ENCODE measurements at regions not wholly inside any gene's neighbourhood (a gene's known extent, or its start where the extent isn't known, plus 50 kb on each side); places are given as distances from the start of the nearest gene placed in this dataset.

DNA sequence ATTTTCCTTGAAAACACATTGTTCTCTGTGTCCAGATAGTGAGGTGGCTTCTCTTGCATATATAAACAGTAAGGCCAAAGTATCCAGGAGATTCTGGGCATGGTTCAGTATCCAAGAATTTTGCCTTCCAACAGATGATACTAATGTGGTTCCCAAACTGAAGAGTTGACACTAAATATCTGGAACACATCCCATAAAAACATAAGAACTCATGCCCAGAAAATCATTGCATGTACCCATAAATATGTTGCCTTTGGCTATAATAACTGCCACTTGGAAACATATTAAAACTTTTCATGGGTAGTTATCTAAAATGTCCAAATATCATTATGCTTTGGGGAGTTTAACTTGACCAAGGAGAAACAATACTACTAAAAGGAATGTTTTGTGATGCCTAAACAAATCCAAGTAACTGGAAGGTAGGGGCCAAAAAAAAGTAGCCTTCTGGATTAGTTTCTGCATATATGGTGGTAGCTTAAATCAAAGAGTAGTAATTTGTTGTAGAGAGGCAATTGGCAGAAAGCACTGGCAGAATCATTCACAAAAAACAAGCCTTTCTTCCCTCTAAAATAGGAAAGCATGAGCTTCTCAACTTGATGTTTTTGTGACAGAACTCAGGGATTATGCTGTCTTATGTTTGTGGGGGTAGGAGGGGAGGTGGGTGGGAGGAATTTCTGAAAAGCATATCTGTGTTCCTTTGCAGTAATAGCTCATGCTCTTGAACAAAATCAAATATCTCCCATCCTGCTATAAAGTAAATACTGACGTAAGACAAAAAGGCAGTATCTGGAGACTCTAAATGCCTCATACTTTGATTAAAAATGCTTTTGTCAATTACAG is 753.9 kb downstream of the TUSC7 start:
- Histone ChIP-seq H3K4me1 (no peaks in the 10 kb centered on the region), H3K4me3 (no peak overlapping the region), H3K27me3 (ENCODE audit: low read depth) (no peaks in the 10 kb centered on the region), H3K9me3 (no peaks in the 10 kb centered on the region), H3K36me3 (no peaks in the 10 kb centered on the region), H3K27ac (no peak overlapping the region)
- TF ChIP-seq, protein P1, sequence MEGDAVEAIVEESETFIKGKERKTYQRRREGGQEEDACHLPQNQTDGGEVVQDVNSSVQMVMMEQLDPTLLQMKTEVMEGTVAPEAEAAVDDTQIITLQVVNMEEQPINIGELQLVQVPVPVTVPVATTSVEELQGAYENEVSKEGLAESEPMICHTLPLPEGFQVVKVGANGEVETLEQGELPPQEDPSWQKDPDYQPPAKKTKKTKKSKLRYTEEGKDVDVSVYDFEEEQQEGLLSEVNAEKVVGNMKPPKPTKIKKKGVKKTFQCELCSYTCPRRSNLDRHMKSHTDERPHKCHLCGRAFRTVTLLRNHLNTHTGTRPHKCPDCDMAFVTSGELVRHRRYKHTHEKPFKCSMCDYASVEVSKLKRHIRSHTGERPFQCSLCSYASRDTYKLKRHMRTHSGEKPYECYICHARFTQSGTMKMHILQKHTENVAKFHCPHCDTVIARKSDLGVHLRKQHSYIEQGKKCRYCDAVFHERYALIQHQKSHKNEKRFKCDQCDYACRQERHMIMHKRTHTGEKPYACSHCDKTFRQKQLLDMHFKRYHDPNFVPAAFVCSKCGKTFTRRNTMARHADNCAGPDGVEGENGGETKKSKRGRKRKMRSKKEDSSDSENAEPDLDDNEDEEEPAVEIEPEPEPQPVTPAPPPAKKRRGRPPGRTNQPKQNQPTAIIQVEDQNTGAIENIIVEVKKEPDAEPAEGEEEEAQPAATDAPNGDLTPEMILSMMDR (IDR thresholded peaks at IDR 0.05), result no peak
- no peak for DNase-seq
- no peak for ATAC-seq
- intact Hi-C loops (cut with DNase I), result no loop called here

DNA sequence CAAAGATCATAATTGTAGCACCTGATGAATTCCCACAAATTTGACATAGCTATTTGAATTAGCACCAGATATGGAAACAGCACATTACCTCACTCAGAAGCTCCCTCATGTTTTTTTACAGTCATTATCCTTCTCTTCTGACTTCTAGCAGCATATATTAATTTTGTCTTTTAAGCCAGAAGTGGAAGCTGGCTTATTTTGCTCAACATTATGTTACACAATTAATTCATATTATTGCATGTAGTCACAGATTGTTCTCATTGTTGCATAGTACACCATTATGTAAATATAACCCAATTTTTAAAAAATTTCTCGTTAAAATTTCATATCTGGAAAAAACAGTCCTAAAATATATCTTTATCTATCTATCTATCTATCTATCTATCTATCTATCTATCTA is 762.3 kb downstream of the TUSC7 start:
- Histone ChIP-seq H3K4me3 (no peak overlapping the region), H3K27me3 (ENCODE audit: low read depth) (no peaks in the 10 kb centered on the region), H3K9me3 (no peaks in the 10 kb centered on the region), H3K27ac (peak overlapping the region; percentile 3), H3K36me3 (no peaks in the 10 kb centered on the region), H3K4me1 (no peaks in the 10 kb centered on the region)
- intact Hi-C loops (cut with DNase I), result no loop called here
- ATAC-seq, result peak in 1 of 2 donors; percentile 45
- TF ChIP-seq, protein P1 (IDR thresholded peaks at IDR 0.05), result no peak
- no peak for DNase-seq

DNA sequence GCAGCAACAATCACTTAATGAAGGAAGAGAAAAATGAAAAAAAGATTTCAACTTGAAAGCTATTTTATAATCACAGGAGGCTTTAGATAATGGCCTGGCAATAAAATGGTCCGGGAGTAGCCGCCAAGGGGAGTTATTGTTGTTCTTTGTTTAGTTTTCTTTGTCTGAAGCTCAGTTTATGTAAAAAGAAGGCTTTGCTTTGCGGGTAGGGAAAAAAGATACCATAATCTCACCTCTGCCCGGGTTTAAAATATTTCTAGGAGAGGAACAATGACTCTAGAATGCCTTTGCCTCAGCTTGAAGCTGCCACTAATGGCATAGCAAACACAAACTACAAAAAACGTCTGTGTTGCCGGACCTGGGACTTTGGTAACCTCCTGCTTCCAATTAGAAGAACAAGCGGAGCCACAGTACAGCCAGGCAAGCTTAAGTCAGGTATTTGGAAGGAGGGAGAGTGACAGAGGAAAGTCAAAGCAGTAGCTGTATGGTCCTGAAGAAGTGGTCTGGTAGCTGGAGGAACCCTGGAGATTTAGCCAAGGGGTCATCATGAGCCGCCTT is 764.5 kb downstream of the TUSC7 start:
- H3K4me3 ChIP-seq, result no peak overlapping the region
- H3K9me3 ChIP-seq, result no peaks in the 10 kb centered on the region
- H3K27me3 ChIP-seq (ENCODE audit: low read depth), result no peaks in the 10 kb centered on the region
- ATAC-seq, result no peak
- H3K4me1 ChIP-seq, result no peaks in the 10 kb centered on the region
- H3K36me3 ChIP-seq, result no peaks in the 10 kb centered on the region
- TF ChIP-seq, protein P1 (IDR thresholded peaks at IDR 0.05), result no peak
- H3K27ac ChIP-seq, result no peak overlapping the region
- no peak for DNase-seq
- intact Hi-C loops (cut with DNase I), result no loop called here

DNA sequence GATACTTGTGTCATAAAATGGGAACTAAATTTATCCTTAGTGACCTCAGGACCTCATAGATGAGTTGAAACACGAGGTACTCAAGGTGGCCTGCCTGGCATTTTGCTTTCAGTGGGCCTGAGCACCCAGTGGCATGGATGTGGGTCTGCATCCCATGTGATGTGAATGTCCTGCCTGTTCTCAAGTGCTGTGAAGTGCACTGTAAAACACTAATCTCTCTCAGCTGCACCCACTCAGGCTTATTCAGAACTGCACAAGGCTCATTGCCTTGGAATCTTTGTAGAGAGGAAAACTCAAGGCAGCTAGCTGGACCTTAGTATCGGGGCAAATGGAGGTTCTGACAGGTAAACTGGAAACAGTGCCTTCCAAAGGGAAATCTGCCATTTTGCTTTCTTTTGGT is 767.0 kb downstream of the TUSC7 start:
- TF ChIP-seq, protein P1 (IDR thresholded peaks at IDR 0.05), result no peak
- Histone ChIP-seq H3K4me1 (no peaks in the 10 kb centered on the region), H3K27ac (no peak overlapping the region), H3K27me3 (ENCODE audit: low read depth) (no peaks in the 10 kb centered on the region), H3K9me3 (no peaks in the 10 kb centered on the region), H3K36me3 (no peaks in the 10 kb centered on the region), H3K4me3 (no peak overlapping the region)
- intact Hi-C loops (cut with DNase I), result no loop called here
- ATAC-seq (peak in 1 of 2 donors; percentile 23), DNase-seq (no peak)

DNA sequence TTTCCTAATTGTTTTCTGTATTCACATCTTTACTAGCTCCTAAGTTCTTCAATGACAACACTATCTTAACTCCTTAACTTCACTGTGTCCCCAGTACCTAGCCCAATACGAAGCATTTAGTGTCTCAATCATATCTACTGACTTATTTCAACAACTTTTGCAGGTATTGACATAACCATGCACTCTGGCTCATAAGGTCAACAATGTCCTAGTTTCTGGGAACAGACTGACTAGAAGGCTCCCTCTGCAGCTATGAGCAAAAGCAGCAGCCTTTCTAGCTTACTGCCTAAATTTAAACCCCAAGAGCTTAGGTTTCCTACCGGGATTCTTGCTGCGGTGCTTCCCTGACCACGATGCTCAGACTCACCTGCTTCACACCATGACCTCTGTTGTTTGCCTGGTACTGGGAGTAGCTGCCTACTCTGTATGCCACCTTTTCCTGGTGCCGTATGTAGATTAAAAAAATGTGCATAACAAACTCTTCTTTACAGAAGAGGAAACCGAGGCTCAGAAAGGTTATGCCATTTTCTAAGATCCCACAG is 767.7 kb downstream of the TUSC7 start:
- Histone ChIP-seq H3K9me3 (no peaks in the 10 kb centered on the region), H3K4me3 (no peak overlapping the region), H3K27me3 (ENCODE audit: low read depth) (no peaks in the 10 kb centered on the region), H3K36me3 (no peaks in the 10 kb centered on the region), H3K27ac (no peak overlapping the region), H3K4me1 (no peaks in the 10 kb centered on the region)
- intact Hi-C loops (cut with DNase I), result no loop called here
- no peak for DNase-seq
- ATAC-seq, result peak; percentile 30 to 79
- TF ChIP-seq, protein P1 (IDR thresholded peaks at IDR 0.05), result no peak

Data from lower lobe of right lung (tissue), 2 donors.